HG03469 (cell line): ENCODE measurements at regions not wholly inside any gene's neighbourhood (a gene's known extent, or its start where the extent isn't known, plus 50 kb on each side); places are given as distances from the start of the nearest gene placed in this dataset.

Source experiments
- ATAC-seq: cut with Tn5 transposase; IDR thresholded peaks from one replicate; pipeline ENCODE4 v1.9.1; 2021; ENCODE audit warnings: mild to moderate bottlenecking, moderate library complexity, moderate number of reproducible peaks; ENCODE audit not compliant: unreplicated experiment

- ATAC-seq: no peak
Observed at GRCh38 chr13:72255908-72256307, 388.9 kb upstream of the DACH1 start.

- ATAC-seq: no peak
Observed at GRCh38 chr13:72253754-72254153, 386.8 kb upstream of the DACH1 start.

- ATAC-seq: no peak
Observed at GRCh38 chr13:72246396-72246795, 379.4 kb upstream of the DACH1 start.

GRCh38 chr13:72244788-72245187 is 377.8 kb upstream of the DACH1 start:
- ATAC-seq: no peak

GRCh38 chr13:72230131-72230530 is 363.1 kb upstream of the DACH1 start:
- no peak for ATAC-seq

- no peak for ATAC-seq
Observed at GRCh38 chr13:72229067-72229466, 362.1 kb upstream of the DACH1 start.

GRCh38 chr13:72221276-72221962 is 354.4 kb upstream of the DACH1 start:
- no peak for ATAC-seq

- ATAC-seq: no peak
Observed at GRCh38 chr13:72218966-72219365, 352.0 kb upstream of the DACH1 start.

- no peak for ATAC-seq
Observed at GRCh38 chr13:72217142-72217541, 350.1 kb upstream of the DACH1 start.

- ATAC-seq: no peak
Observed at GRCh38 chr13:72208112-72208645, 341.2 kb upstream of the DACH1 start.

GRCh38 chr13:72205773-72206172 is 338.8 kb upstream of the DACH1 start:
- ATAC-seq: no peak

GRCh38 chr13:72204291-72204690 is 337.3 kb upstream of the DACH1 start:
- no peak for ATAC-seq

GRCh38 chr13:72201726-72202125 is 334.7 kb upstream of the DACH1 start:
- no peak for ATAC-seq

GRCh38 chr13:72199640-72200039 is 332.6 kb upstream of the DACH1 start:
- ATAC-seq: no peak

- no peak for ATAC-seq
Observed at GRCh38 chr13:72198967-72199560, 332.1 kb upstream of the DACH1 start.

- no peak for ATAC-seq
Observed at GRCh38 chr13:72198042-72198441, 331.0 kb upstream of the DACH1 start.

- no peak for ATAC-seq
Observed at GRCh38 chr13:72195044-72195704, 328.2 kb upstream of the DACH1 start.

- no peak for ATAC-seq
Observed at GRCh38 chr13:72194523-72194922, 327.5 kb upstream of the DACH1 start.

- ATAC-seq: no peak
Observed at GRCh38 chr13:72186730-72187422, 319.9 kb upstream of the DACH1 start.

- ATAC-seq: no peak
Observed at GRCh38 chr13:72185776-72186175, 318.8 kb upstream of the DACH1 start.

GRCh38 chr13:72181661-72182060 is 314.7 kb upstream of the DACH1 start:
- ATAC-seq: no peak
